ENCODE measurements at regions not wholly inside any gene's neighbourhood (a gene's known extent, or its start where the extent isn't known, plus 50 kb on each side); places are given as distances from the start of the nearest gene placed in this dataset.

- ATAC-seq: no peak
- TF ChIP-seq POU6F1 (CRISPR knock-in tag; IDR thresholded peaks at IDR 0.05; ENCODE audit: borderline replicate concordance, low read depth) (no peak), ZFP30 (CRISPR knock-in tag; IDR thresholded peaks at IDR 0.05) (no peak), TOX (CRISPR knock-in tag; IDR thresholded peaks at IDR 0.05; ENCODE audit: borderline replicate concordance) (no peak), CREB5 (CRISPR knock-in tag; IDR thresholded peaks at IDR 0.05; ENCODE audit: low read depth) (no peak), PPARA (CRISPR knock-in tag; IDR thresholded peaks at IDR 0.05; ENCODE audit: borderline replicate concordance) (no peak), ARNTL (CRISPR knock-in tag; IDR thresholded peaks at IDR 0.05; ENCODE audit: borderline replicate concordance, low read depth) (no peak), CSRNP3 (CRISPR knock-in tag; IDR thresholded peaks at IDR 0.05) (no peak), OSR1 (CRISPR knock-in tag; IDR thresholded peaks at IDR 0.05) (no peak), ZNF565 (CRISPR knock-in tag; conservative IDR thresholded peaks at IDR 0.05; ENCODE audit: low read depth) (no peak), RARB (CRISPR knock-in tag; IDR thresholded peaks at IDR 0.05) (no peak), BACH2 (CRISPR knock-in tag; IDR thresholded peaks at IDR 0.05; ENCODE audit: borderline replicate concordance) (no peak), ZNF70 (CRISPR knock-in tag; IDR thresholded peaks at IDR 0.05) (no peak), ZNF8 (CRISPR knock-in tag; IDR thresholded peaks at IDR 0.05) (no peak), SNAI2 (CRISPR knock-in tag; IDR thresholded peaks at IDR 0.05) (no peak), TCF4 (CRISPR knock-in tag; IDR thresholded peaks at IDR 0.05; ENCODE audit: borderline replicate concordance) (no peak), ZFP3 (CRISPR knock-in tag; IDR thresholded peaks at IDR 0.05) (no peak), TSHZ2 (CRISPR knock-in tag; IDR thresholded peaks at IDR 0.05) (no peak)
Observed at GRCh38 chr2:149908726-149909683, 321.4 kb upstream of the MMADHC start.

GRCh38 chr2:149906886-149907285 is 319.3 kb upstream of the MMADHC start:
- no peak for ATAC-seq
- TF ChIP-seq ZNF8 (CRISPR knock-in tag; IDR thresholded peaks at IDR 0.05): no peak
- TF ChIP-seq PATZ1 (CRISPR knock-in tag; IDR thresholded peaks at IDR 0.05; ENCODE audit: borderline replicate concordance): no peak
- no peak for TF ChIP-seq BACH2 (CRISPR knock-in tag; IDR thresholded peaks at IDR 0.05; ENCODE audit: borderline replicate concordance)
- no peak for TF ChIP-seq CREB5 (CRISPR knock-in tag; IDR thresholded peaks at IDR 0.05; ENCODE audit: low read depth)
- TF ChIP-seq GLIS3 (CRISPR knock-in tag; IDR thresholded peaks at IDR 0.05): no peak
- TF ChIP-seq ARNTL (CRISPR knock-in tag; IDR thresholded peaks at IDR 0.05; ENCODE audit: borderline replicate concordance, low read depth): no peak
- no peak for TF ChIP-seq PPARA (CRISPR knock-in tag; IDR thresholded peaks at IDR 0.05; ENCODE audit: borderline replicate concordance)
- TF ChIP-seq POU6F1 (CRISPR knock-in tag; IDR thresholded peaks at IDR 0.05; ENCODE audit: borderline replicate concordance, low read depth): no peak
- TF ChIP-seq TSHZ2 (CRISPR knock-in tag; IDR thresholded peaks at IDR 0.05): no peak
- TF ChIP-seq SNAI2 (CRISPR knock-in tag; IDR thresholded peaks at IDR 0.05): no peak
- TF ChIP-seq TCF4 (CRISPR knock-in tag; IDR thresholded peaks at IDR 0.05; ENCODE audit: borderline replicate concordance): no peak
- TF ChIP-seq ZNF565 (CRISPR knock-in tag; conservative IDR thresholded peaks at IDR 0.05; ENCODE audit: low read depth): no peak

Measured in SK-N-SH treated with all-trans-retinoic acid at 6 μM for 48 hours (cell line).